CMK (cell line): ENCODE measurements at regions not wholly inside any gene's neighbourhood (a gene's known extent, or its start where the extent isn't known, plus 50 kb on each side); places are given as distances from the start of the nearest gene placed in this dataset.

Experiments used
- DNase-seq: peaks from one replicate; pipeline ENCODE4 v3.0.0-alpha.2; 2010; ENCODE audit warnings: low read depth

DNA sequence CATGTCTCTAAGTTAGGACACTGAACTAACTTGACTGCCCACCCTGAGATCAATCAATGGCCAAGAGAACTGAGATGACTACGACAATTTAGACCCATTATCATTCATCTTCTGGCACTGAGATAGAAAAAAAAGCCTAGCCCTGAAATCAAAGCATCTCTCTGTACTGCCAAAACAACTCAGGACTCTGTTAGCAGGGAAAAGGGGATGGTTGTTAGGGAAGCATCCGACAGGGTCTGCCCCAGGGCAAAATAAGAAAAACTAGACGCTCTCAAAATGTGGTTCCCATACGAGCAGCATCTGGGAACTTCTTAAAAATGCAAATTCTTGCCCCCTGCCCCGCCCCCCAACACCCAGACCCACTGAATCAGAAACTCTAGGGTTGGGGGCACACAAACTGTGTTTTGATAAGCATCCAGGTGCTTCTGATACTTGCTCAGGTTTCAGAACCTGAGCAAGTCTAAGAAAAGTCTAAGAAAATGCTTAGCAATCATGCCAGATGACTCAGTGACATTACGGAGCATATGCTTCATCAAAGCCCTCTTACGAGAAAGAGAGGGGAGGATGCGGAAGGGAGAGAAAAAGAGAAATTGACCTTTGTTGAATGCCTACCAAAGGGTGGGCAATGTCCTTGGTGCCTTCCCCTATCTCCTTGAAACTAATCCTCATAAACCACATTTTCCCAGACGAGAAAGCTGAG, 172.8 kb upstream of the HES1 start:
- DNase-seq: no peak

GRCh38 chr3:193963808-193964516, 172.0 kb upstream of the HES1 start:
- DNase-seq: no peak

DNA sequence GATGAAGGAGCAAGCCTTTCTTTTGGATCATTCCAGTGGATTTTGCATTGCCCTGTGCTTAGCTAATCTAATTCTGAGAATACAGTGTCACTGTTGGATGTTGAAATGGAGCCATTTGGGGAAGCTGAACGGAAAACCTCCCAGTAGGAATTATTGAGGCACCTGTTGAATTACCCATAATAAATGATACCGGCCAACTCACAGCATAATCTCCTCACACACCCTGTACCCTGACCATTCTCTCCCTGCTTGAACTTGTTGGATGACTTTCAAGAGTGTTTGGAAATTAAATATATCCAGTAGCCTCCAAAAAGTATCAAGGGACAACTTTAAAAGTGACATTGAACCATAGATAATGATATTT, 171.4 kb upstream of the HES1 start:
- no peak for DNase-seq

GRCh38 chr3:193968380-193968974, 167.5 kb upstream of the HES1 start:
- DNase-seq: no peak

DNA sequence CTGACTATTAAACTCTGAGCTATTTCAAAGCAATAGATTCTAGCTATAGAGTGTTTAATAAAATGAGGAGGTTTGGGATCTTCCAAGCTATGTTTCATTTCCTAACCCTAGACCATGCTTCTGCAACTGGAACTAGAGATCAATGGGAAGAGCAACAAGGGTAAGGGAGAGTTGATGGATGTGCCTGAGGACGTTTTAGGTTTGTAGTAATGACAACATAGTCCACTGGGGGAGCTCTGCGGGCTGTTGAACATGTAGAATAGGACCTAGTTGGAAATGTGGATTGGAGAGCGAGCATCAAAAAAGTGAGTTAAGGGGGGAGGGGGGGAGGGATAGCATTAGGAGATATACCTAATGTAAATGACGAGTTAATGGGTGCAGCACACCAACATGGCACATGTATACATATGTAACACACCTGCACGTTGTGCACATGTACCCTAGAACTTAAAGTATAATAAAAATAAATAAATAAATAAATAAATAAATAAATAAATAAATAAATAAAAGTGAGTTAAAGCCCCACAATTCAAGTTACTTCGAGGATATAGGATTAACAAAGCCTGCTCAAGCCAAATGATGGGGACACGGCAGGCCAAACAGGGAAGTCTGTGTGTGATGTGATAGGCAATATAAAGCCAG, 165.7 kb upstream of the HES1 start:
- DNase-seq: peak; percentile 32

DNA sequence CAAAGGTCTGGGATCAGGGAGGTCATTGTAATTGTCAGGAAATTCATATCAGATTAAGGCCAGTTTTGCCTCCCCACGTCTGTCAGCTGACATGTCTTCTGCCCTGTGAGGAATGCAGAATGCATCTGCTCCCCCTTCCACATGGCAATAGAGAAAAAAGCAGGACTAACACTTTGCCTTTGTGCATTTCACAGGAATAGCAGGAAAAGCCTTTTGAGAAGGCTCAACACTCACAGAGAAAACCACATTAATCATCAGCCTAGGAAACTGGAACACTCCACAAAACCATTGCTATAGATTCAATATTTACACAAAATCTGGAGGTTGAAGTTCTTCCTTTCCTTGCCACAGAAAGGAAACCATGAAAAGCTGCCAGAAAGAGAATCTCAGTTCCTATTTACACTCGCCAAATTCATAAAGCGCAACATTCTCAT, 165.2 kb upstream of the HES1 start:
- peak; percentile 43 for DNase-seq

GRCh38 chr3:193971261-193971751, 164.6 kb upstream of the HES1 start:
- no peak for DNase-seq

DNA sequence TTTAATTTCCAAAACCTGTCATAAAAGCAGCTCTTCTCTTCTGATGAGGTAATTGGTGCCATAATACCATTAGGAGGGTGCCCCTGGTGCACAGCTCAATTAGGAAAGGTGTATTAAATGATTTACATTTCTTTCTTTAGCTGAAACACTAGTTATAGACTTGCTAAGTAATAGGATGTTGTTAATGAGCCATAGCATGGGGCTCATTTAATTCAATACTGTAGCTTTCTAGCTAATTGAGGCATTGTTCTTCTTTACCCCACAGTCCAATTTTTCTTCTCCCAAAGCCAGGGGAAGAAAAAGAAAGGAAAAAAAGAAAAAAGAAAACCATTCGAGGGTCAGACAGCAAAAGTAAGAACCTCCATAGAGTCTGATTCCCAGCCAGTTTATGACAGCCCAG, 164.0 kb upstream of the HES1 start:
- DNase-seq: no peak

DNA sequence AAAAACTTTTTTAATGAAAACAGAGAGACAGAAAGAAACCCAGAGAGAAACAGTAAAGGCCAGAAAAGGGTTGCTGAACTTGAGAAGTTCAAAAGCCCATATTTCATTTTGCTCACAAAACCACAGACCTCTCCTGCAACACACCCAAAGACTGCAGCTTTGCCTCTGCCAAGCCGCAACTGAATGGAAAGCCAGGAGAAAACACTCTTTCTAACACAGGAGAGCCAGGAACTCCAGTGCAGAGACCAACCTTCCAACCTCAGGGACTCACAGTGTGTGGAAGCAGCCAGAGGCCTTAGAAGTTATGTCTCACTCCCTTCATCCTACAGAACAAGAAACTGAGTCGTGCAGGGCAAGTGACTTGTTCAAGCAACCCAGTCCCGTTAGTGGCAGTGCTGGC, 163.1 kb upstream of the HES1 start:
- no peak for DNase-seq

DNA sequence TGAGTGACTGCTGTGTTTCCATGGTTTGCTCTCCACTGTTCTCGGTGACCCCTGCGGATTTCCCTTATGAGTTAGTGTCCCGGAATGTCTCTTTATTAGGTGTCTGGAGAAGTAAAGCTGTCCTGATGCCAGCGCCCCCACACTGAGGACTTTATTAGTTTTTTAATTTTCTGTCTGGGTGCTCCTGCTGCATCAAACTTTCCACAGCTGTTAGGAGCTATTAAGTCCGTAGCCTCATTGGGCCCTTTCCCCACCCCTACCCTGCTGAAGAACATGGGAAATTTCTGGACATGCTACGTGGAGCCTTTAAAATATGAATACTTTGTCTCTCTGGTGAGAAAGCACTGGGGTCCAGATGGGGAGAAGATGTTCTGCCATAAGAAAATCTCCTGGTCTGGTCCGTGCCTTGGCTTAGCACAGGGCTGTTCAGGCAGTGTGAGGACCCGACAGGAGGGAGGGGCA, 161.7 kb upstream of the HES1 start:
- no peak for DNase-seq

GRCh38 chr3:193974671-193975535, 161.0 kb upstream of the HES1 start:
- no peak for DNase-seq

DNA sequence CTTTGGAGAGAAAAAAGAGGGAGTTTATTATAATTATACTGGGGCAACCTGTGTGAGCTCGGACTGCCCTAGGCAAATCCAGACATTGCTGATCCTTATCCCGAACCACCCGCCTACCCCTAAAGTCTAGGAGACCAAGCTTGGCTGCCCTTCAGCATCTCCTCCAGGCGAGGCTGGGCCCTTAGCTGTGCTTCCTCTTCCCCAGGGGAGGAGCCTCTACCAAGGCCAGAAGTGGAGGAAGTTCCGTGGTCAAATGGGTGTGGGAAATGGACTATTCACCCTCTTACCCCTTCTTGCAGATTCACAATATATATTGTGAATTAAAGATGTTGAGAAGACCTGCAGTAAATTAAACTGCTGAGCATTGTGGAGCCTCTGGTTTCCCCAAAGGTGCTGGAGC, 158.3 kb upstream of the HES1 start:
- DNase-seq: no peak

GRCh38 chr3:193978030-193978429, 157.9 kb upstream of the HES1 start:
- no peak for DNase-seq

DNA sequence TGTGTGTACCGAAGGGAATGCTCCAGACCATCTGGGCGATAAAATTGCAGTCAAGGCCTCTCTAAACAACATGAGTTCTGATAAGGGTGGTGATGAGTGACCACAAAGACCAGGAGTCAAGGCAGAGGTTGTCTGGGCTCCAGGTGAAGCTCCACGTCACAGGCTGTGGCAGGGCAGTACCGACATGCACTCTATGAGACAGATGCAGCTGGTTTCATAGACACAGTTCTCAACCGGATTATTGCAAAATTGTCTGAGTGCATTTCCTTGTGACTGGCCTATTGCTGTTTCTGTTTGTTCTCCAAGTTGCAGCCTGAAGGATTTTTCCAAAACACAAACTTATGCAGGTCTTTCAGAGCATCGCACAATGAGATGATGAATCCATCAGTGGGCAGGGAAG, 157.5 kb upstream of the HES1 start:
- DNase-seq: no peak

DNA sequence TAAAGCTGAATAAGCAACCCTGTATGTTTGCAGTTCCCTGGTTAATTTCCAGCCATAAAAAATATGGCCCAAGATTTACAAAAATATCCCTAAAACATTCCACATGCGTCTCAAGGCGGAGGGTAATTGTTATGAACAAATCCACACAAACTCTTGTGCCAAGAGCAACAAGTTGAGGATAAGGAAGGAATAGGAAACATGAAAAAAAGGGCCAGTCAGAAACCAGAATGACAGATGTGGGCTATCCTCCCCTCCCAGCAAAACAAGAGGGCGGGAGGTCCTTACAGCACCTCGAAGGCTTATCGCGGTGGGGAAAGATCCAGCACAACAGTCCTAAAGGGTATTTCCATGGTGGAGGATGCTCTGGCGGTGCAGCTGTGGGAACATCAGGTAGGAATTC, 155.6 kb upstream of the HES1 start:
- DNase-seq: no peak

- no peak for DNase-seq
Measured at GRCh38 chr3:193980905-193981304, 155.0 kb upstream of the HES1 start.

DNA sequence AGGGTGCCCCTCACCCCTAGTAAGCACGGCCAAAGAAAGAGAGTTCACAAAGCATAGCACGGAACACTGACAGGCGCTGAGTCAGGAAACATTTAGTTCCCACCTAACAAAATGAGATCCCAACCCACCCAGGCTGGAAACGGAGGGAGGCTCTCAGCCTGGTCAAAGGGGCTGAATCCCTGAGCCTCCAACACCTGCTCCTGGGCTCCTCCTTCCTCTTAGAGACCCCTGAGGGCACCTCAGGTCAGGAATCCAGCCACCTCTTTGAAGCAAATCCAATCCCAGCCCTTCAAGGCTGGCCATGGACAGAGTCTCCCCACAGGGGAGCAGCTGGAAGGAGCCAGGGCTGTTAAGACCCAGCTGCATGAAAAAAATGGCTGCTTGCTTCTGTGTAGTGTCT, 154.4 kb upstream of the HES1 start:
- DNase-seq: no peak

- DNase-seq: no peak
Measured at GRCh38 chr3:193982258-193982659, 153.7 kb upstream of the HES1 start.

DNA sequence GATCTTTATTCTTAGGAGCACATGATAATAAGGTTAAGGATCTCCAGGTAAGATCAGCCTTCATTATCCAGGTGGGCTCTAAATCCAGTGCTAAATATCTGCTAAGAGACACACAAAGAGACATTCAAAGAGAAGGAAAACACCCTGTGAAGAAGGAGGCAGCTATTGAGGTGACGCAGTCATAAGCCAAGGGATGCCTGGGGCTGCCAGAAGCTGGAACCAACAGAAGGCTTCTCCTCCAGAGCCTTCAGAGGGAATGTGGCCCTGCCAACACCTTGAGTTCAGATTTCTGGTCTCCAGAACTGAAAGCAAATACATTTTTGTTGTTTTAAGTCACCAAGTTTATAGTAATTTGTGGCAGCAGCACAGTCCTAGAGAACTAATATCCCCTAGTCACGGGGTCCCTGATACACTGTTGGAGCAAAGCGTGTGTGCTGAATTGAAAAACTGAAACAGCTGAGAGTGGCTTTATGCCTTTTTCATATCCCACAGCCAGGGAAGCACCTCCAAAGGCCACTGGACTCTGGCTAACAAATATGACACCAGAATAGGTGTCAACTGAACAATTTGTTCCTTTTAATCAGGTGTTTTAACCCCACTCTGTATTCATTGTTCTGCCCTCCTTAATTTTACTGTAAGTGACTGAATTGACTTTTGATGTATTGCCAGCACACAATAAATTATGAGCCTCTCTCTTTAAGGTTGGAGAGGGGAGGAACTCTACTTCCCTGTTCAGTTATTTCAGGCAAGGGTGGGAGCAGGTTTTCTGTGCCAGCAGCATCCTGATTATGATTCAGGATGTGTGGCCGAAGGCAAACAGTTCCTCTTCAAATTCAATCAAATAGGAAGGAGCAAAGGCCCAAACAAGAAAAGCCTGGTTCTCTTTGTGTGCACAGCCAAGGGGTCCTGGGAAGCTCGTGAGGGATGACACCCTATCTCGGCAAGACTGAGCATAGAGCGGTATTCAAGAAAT, 151.8 kb upstream of the HES1 start:
- no peak for DNase-seq

DNA sequence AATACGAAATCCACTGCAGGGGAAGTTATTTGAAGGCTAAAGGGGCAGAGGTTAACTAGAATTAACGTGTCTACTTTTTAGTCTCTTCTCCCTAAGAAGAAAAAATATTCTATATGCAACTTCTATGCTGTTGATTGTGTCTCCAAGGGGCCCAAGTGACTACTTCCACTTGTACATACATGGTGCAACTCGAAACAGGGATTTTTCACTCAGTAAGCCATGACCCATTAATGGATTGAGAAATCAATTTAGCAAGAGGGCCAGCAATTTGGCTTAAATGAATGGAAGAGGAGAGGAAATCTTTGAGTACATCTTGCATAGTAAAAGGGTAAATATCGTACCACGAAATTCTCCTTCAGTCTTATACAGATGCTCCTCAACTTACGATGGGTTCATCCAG, 151.1 kb upstream of the HES1 start:
- no peak for DNase-seq

GRCh38 chr3:193987186-193987585, 148.8 kb upstream of the HES1 start:
- no peak for DNase-seq
